Esophagus muscularis mucosa (tissue), 4 donors: ENCODE measurements at regions not wholly inside any gene's neighbourhood (a gene's known extent, or its start where the extent isn't known, plus 50 kb on each side); places are given as distances from the start of the nearest gene placed in this dataset.

Experiments
- EP300 ChIP-seq: sonication (generic); formaldehyde crosslinking; IDR thresholded peaks from one replicate; pipeline ENCODE4 v1.6.1; 2017; ENCODE audit warnings: antibody characterized with exemption
- POLR2AphosphoS5 ChIP-seq, 2 donors: sonication (generic); formaldehyde crosslinking; IDR thresholded peaks; one replicate each; pipeline ENCODE4 v1.6.1; 2017; ENCODE audit warnings: antibody characterized with exemption in 2 of 2
- TF ChIP-seq, protein P1 (sequence below), 3 experiments: fragments of 200-600 bp in 2 of 3; fragments of 450-650 bp in 1 of 3; sonication (generic) in 2 of 3; IDR thresholded peaks; one replicate each; pipeline ENCODE4 v1.5.1; 2017 to 2019; ENCODE audit warnings: antibody characterized with exemption in 3 of 3, mild to moderate bottlenecking in 2 of 3, moderate library complexity in 1 of 3

- TF ChIP-seq EP300, result no peak
- TF ChIP-seq, protein P1, sequence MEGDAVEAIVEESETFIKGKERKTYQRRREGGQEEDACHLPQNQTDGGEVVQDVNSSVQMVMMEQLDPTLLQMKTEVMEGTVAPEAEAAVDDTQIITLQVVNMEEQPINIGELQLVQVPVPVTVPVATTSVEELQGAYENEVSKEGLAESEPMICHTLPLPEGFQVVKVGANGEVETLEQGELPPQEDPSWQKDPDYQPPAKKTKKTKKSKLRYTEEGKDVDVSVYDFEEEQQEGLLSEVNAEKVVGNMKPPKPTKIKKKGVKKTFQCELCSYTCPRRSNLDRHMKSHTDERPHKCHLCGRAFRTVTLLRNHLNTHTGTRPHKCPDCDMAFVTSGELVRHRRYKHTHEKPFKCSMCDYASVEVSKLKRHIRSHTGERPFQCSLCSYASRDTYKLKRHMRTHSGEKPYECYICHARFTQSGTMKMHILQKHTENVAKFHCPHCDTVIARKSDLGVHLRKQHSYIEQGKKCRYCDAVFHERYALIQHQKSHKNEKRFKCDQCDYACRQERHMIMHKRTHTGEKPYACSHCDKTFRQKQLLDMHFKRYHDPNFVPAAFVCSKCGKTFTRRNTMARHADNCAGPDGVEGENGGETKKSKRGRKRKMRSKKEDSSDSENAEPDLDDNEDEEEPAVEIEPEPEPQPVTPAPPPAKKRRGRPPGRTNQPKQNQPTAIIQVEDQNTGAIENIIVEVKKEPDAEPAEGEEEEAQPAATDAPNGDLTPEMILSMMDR (IDR thresholded peaks at IDR 0.05), result no peak
- no peak for TF ChIP-seq POLR2AphosphoS5 (IDR thresholded peaks at IDR 0.05)
These were observed 94.6 kb upstream of the CASK start for GRCh38 chrX:42017971-42018370.
